ENCODE measurements at regions not wholly inside any gene's neighbourhood (a gene's known extent, or its start where the extent isn't known, plus 50 kb on each side); places are given as distances from the start of the nearest gene placed in this dataset.

- Mint-ChIP-seq H3K27me3 (ENCODE audit: low read depth) (peaks cover 64% of the 10 kb centered on the region), H3K9me3 (peaks cover 4% of the 10 kb centered on the region)
- TF ChIP-seq, protein P1, sequence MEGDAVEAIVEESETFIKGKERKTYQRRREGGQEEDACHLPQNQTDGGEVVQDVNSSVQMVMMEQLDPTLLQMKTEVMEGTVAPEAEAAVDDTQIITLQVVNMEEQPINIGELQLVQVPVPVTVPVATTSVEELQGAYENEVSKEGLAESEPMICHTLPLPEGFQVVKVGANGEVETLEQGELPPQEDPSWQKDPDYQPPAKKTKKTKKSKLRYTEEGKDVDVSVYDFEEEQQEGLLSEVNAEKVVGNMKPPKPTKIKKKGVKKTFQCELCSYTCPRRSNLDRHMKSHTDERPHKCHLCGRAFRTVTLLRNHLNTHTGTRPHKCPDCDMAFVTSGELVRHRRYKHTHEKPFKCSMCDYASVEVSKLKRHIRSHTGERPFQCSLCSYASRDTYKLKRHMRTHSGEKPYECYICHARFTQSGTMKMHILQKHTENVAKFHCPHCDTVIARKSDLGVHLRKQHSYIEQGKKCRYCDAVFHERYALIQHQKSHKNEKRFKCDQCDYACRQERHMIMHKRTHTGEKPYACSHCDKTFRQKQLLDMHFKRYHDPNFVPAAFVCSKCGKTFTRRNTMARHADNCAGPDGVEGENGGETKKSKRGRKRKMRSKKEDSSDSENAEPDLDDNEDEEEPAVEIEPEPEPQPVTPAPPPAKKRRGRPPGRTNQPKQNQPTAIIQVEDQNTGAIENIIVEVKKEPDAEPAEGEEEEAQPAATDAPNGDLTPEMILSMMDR (IDR thresholded peaks at IDR 0.05; ENCODE audit: unreplicated experiment) = no peak
These were observed 97.3 kb upstream of the SOX1 start for GRCh38 chr13:111969551-111970135.

GRCh38 chr13:111970494-111971141 lies 96.3 kb upstream of the SOX1 start:
- no peaks in the 10 kb centered on the region for H3K36me3 Mint-ChIP-seq
- no peak overlapping the region for H3K27ac Mint-ChIP-seq
- H3K4me1 Mint-ChIP-seq = peaks cover 3% of the 10 kb centered on the region
- peaks cover 13% of the 10 kb centered on the region for H3K9me3 Mint-ChIP-seq
- TF ChIP-seq, protein P1 (IDR thresholded peaks at IDR 0.05; ENCODE audit: unreplicated experiment) = no peak
- peaks cover 62% of the 10 kb centered on the region for H3K27me3 Mint-ChIP-seq (ENCODE audit: low read depth)
- no peak for DNase-seq (ENCODE audit: low spot score in 2 of 2, unreplicated experiment in 2 of 2)
- H3K4me3 Mint-ChIP-seq = no peak overlapping the region

More at GRCh38 chr13:111969551-111970135, 97.3 kb upstream of the SOX1 start:
- Mint-ChIP-seq H3K4me1 (peaks cover 3% of the 10 kb centered on the region), H3K4me3 (no peak overlapping the region), H3K27ac (no peak overlapping the region), H3K36me3 (no peaks in the 10 kb centered on the region)
- no peak for DNase-seq (ENCODE audit: low spot score in 2 of 2, unreplicated experiment in 2 of 2)

GRCh38 chr13:111971891-111972780 lies 94.8 kb upstream of the SOX1 start:
- H3K36me3 Mint-ChIP-seq = no peaks in the 10 kb centered on the region
- TF ChIP-seq, protein P1 (IDR thresholded peaks at IDR 0.05; ENCODE audit: unreplicated experiment) = no peak
- no peak for DNase-seq (ENCODE audit: low spot score in 2 of 2, unreplicated experiment in 2 of 2)
- no peak overlapping the region for H3K4me3 Mint-ChIP-seq
- H3K4me1 Mint-ChIP-seq = peaks cover 3% of the 10 kb centered on the region
- peaks cover 60% of the 10 kb centered on the region for H3K27me3 Mint-ChIP-seq (ENCODE audit: low read depth)
- peaks cover 13% of the 10 kb centered on the region for H3K9me3 Mint-ChIP-seq
- no peak overlapping the region for H3K27ac Mint-ChIP-seq

- Mint-ChIP-seq H3K27me3 (ENCODE audit: low read depth) (peaks cover 57% of the 10 kb centered on the region), H3K36me3 (no peaks in the 10 kb centered on the region), H3K9me3 (peaks cover 13% of the 10 kb centered on the region), H3K4me1 (peaks cover 3% of the 10 kb centered on the region), H3K27ac (no peak overlapping the region), H3K4me3 (no peak overlapping the region)
- no peak for DNase-seq (ENCODE audit: low spot score in 2 of 2, unreplicated experiment in 2 of 2)
- TF ChIP-seq, protein P1 (IDR thresholded peaks at IDR 0.05; ENCODE audit: unreplicated experiment) = no peak
These were observed 93.8 kb upstream of the SOX1 start for GRCh38 chr13:111973186-111973585.

DNA sequence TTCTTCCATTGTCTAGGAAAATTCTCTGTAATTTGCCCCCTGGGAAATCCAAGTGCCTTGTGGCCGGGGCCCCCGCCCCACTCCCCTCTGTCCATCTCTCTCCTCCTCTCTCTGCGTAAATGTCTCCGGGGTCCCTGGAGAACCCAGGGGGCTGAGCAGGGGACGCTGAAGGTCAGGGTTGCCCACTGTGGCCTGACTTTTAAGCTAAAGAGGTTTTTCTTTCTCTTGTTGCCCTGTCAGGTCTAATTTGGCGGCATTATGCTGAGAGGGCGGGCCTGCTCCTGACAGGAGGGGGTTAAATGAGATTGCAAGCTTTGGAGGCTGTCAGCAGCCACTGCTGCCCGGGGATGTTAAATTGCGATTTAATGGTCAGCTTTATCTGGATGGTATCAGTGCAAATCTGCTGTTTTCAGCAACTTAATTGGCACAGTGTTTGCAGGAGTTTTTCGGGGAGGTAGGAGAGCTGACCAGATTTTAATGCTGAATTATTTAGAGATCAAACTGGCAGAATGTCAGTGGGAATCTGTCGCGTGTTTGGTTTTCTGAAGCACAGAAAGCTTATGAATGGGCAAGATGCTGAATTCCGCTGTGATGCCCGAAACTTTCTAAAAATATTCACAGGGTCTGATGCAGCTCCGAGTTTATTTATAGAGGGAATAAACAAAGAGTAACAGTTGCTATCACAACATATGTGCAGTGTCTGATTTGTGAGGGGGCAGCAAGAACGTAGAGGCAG lies 93.2 kb upstream of the SOX1 start:
- peaks cover 57% of the 10 kb centered on the region for H3K27me3 Mint-ChIP-seq (ENCODE audit: low read depth)
- DNase-seq (ENCODE audit: low spot score in 2 of 2, unreplicated experiment in 2 of 2) = no peak
- H3K9me3 Mint-ChIP-seq = peaks cover 13% of the 10 kb centered on the region
- TF ChIP-seq, protein P1 (IDR thresholded peaks at IDR 0.05; ENCODE audit: unreplicated experiment) = no peak
- H3K27ac Mint-ChIP-seq = no peak overlapping the region
- H3K36me3 Mint-ChIP-seq = no peaks in the 10 kb centered on the region
- peaks cover 3% of the 10 kb centered on the region for H3K4me1 Mint-ChIP-seq
- H3K4me3 Mint-ChIP-seq = no peak overlapping the region
